HG03066 (cell line): ENCODE measurements at regions not wholly inside any gene's neighbourhood (a gene's known extent, or its start where the extent isn't known, plus 50 kb on each side); places are given as distances from the start of the nearest gene placed in this dataset.
"Not testable (repeated sequence)": the region's sequence is repeated elsewhere in the genome, so short reads cannot be mapped to it uniquely, and the experiment has no call there.

Source experiments
- ATAC-seq: cut with Tn5 transposase; IDR thresholded peaks from one replicate; pipeline ENCODE4 v1.9.1; 2021; ENCODE audit warnings: low read depth; ENCODE audit not compliant: unreplicated experiment

GRCh38 chr9:12314589-12314988, 378.6 kb upstream of the TYRP1 start:
- ATAC-seq, result no peak

GRCh38 chr9:12318732-12319685, 374.2 kb upstream of the TYRP1 start:
- no peak for ATAC-seq

- no peak for ATAC-seq
Measured at GRCh38 chr9:12329623-12329985, 363.6 kb upstream of the TYRP1 start.

GRCh38 chr9:12333966-12334365, 359.2 kb upstream of the TYRP1 start:
- ATAC-seq, result not testable (repeated sequence)

GRCh38 chr9:12350775-12351174, 342.4 kb upstream of the TYRP1 start:
- no peak for ATAC-seq

- no peak for ATAC-seq
Measured at GRCh38 chr9:12351293-12352044, 341.7 kb upstream of the TYRP1 start.

GRCh38 chr9:12352045-12352315, 341.2 kb upstream of the TYRP1 start:
- no peak for ATAC-seq

GRCh38 chr9:12363439-12363838, 329.7 kb upstream of the TYRP1 start:
- ATAC-seq, result no peak

- ATAC-seq, result no peak
Measured at GRCh38 chr9:12368569-12368968, 324.6 kb upstream of the TYRP1 start.

GRCh38 chr9:12391839-12392509, 301.2 kb upstream of the TYRP1 start:
- ATAC-seq, result no peak

- no peak for ATAC-seq
Measured at GRCh38 chr9:12394105-12394504, 299.1 kb upstream of the TYRP1 start.

GRCh38 chr9:12403721-12404120, 289.5 kb upstream of the TYRP1 start:
- no peak for ATAC-seq

- no peak for ATAC-seq
Measured at GRCh38 chr9:12413986-12414385, 279.2 kb upstream of the TYRP1 start.

GRCh38 chr9:12414514-12414913, 278.7 kb upstream of the TYRP1 start:
- ATAC-seq, result no peak

GRCh38 chr9:12415361-12415760, 277.8 kb upstream of the TYRP1 start:
- ATAC-seq, result no peak

- no peak for ATAC-seq
Measured at GRCh38 chr9:12416716-12417115, 276.5 kb upstream of the TYRP1 start.

GRCh38 chr9:12424243-12424642, 268.9 kb upstream of the TYRP1 start:
- ATAC-seq, result no peak

GRCh38 chr9:12425878-12426864, 267.0 kb upstream of the TYRP1 start:
- no peak for ATAC-seq

- no peak for ATAC-seq
Measured at GRCh38 chr9:12439267-12439666, 253.9 kb upstream of the TYRP1 start.

GRCh38 chr9:12441080-12441479, 252.1 kb upstream of the TYRP1 start:
- not testable (repeated sequence) for ATAC-seq
